HG02981 (cell line): ENCODE measurements at regions not wholly inside any gene's neighbourhood (a gene's known extent, or its start where the extent isn't known, plus 50 kb on each side); places are given as distances from the start of the nearest gene placed in this dataset.

ENCODE experiments used
- ATAC-seq: cut with Tn5 transposase; IDR thresholded peaks from one replicate; pipeline ENCODE4 v1.9.1; 2021; ENCODE audit warnings: mild to moderate bottlenecking, moderate library complexity; ENCODE audit not compliant: unreplicated experiment

DNA sequence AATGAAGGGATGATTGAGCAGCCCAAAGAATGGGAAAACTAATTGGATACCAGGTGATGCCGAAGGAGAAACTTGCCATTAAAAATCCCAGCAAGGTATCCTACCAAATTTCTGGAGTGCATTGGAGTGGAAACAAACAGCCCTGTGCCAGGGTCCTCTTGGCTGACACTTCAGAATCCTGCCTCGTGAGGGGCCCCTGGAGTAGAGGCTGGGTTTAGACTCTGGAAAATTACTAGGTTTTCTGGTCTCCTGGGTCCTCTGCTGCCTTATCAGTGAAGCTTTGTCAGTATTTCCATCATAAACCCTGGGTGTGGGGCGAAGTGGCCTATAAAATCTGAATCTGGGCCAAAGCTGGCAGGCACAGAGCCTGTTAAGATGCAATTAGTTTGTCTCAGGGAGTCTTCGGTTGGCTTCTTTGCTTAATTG, 289.2 kb upstream of the USP24 start:
- ATAC-seq: no peak

DNA sequence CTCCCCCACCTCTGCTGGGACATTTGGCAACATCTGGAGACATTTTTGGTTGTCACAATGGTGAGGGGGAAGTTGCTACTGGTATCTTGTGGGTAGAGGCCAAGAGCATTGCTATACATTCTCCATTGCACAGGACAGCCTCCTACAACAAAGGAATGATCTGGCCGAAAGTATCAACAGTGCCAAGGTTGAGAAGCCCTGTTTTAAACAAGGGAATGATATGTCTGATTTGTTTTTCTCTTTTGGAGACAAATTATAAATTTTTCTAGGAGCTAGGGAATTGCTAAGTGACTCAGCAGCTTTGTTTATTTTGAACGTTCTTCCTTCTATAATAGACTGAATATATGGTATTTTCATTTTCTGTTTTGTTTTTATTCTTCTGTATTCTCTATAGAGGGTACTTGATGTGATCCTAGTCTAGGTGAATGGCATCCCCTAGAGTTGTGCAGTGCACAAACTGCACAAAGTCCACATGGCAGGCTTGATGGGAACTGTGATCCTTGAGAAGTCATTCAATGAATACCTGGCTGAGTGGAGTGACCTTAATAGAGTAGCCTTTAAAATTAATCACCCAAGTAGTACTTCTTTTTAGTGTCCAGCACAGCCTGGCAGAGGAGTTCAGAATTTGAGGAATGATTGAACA, 288.6 kb upstream of the USP24 start:
- no peak for ATAC-seq

DNA sequence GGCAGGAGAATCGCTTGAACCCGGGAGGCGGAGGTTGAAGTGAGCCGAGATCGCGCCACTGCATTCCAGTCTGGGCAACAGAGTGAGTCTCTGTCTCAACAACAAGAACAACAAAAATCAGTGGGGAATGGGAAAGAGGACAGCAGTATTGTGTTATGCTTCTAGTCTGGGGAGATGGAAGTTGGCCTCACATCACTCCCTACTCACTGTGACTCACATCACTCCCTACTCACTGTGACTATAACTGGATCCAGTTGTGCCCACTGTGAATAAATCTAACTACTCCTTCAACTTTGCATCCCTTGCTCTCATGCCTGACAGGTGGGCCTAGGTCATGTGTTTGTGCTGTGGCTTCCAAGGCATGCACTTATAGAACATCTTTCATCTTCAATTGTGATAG, 285.4 kb upstream of the USP24 start:
- no peak for ATAC-seq

DNA sequence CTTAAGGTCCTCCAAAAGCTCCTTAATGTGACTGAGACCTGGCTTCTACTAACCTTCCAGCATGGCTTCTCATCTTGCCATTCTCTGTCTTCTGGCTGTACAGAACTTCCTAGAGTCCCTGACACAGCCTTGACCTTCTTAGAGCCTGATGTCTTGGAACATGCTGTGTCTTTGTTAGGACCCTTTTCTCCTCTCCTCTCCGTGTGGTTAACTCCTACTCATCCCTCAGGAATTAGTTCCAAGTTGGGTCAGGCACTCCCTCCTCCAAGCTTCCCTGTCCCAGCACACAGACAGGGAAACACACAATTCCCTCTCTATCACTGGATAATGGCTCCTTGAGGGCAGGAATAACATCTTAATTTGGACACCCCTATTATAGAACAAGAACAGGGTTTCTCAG, 275.4 kb upstream of the USP24 start:
- ATAC-seq: no peak

GRCh38 chr1:55484173-55484572, 269.0 kb upstream of the USP24 start:
- no peak for ATAC-seq

GRCh38 chr1:55483523-55483922, 268.4 kb upstream of the USP24 start:
- ATAC-seq: no peak

DNA sequence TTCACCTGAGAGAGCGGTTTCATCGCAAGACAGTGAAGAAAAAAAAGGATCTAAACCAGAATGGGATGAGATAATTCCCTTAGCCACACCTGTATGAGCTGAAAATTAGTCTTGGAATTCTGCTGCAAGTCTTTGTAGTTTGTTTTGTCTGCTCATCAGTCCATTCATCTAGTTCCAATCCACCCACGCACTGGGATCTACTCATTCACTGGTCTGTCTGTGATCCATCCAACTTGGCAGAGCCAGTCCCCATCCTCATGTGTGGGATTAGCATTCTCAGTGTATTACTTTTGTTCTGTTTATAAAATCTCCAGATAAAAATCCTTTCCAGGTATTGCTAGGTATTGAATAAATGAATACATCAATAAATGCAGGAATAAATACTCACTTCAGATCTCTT, 266.5 kb upstream of the USP24 start:
- no peak for ATAC-seq

DNA sequence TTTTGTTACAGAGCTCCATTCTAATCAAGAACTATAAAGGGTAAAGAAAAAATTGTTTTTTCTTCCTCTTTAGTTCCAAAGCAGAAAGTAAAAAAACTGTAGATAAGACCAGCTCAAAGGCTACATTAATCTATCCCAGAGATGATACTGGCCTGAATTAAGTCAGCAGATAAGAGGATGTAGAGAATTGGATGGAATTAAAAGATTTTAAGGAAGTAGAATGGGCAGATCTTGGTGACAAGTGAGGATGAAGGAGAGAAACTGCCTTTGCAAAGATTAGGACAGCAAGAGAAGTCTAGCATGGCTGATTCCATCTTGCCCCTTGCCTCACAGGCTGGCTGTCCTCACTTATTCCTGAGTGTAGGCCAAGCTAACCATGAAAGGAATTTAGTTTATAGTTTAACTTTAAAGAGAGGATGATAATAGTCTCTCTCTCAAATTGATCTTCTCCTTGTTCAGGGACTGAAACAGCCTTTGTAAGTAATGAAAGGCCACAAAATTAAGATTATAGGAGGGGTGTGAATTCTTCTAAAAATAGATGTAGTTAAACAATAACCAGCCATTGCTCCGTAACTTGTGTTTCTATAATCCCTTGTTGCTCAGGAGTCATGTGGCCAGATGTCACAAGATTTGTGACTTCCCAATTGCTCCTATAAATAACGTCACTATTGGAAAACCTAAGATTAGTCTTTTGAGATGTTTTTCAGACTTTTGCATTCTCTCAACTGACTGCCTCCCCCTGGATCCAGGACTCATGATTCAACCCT, 265.0 kb upstream of the USP24 start:
- ATAC-seq: no peak

GRCh38 chr1:55478742-55479141, 263.6 kb upstream of the USP24 start:
- ATAC-seq: no peak

DNA sequence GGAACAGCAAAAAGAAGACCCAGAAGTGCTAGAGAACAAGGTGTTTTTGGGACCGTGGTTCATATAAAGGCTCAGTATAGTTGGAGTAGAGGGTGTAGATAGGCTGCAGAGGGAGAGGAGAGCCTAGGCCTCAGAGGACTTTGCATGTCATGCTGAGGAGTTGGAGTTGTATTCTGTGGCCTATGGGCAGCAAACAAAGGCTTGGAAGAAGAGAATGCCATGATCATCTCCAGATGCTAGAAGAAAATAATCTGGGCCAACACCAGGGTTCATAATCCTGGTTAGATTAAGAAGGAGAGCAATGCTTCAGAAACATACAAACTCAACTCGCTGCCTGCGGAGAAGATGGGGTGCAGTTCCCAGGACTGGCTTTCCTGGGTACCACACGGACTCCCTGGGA, 262.8 kb upstream of the USP24 start:
- ATAC-seq: no peak

DNA sequence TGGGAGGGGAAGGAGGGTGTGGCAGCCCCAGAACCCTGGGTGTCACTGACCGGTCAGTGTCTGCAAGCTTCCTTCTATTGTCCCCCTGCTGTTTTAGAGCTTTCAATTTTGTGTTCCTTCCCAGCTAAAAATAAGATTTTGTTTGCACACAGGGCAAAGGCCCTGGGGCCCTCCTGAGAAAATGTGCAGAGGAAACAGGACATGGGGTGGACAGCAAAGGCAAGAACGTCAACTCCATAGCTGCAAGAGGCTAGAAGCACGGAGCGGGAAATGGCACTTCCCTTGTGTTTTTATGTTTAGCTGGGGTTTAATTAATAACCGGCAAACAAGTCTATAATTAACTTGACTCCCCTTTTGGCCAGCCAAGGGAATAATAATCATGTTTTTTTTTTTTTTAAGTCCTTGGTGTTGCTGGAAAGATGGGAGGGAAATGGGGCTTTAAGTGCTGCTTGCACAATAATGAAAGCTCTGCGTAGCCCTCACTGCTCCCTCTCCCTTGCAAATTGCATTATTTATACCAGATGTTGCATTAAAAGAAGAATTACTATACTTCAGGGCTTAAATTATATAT, 261.4 kb upstream of the USP24 start:
- no peak for ATAC-seq

DNA sequence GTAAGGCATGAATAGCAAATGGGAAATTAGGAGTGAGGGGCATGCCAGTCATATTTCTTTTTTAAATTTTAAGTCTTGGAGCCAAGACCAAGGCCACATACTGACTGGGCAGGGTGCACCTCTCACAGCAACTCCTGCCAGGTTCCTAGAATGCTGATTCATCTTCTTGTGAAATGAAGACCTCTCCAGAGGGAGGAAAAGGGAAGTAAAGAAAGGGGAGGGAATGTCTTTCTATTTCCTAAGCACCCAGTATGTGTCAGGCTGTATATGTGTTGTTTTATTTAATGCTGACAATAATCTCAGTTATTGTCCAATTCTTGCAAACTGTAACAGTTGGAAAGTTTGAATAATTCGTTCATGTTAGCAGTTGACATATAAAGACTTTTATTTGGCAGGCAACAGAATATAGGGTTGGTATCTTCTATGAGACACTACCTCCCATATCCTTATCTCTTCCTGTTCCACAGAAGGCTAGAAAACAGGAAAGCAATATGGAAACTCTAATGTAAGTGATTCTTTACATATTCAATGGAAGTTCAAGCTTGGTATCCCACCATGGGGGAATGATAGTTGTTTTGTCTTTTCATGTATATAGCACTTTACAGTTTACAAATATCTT, 259.1 kb upstream of the USP24 start:
- no peak for ATAC-seq

DNA sequence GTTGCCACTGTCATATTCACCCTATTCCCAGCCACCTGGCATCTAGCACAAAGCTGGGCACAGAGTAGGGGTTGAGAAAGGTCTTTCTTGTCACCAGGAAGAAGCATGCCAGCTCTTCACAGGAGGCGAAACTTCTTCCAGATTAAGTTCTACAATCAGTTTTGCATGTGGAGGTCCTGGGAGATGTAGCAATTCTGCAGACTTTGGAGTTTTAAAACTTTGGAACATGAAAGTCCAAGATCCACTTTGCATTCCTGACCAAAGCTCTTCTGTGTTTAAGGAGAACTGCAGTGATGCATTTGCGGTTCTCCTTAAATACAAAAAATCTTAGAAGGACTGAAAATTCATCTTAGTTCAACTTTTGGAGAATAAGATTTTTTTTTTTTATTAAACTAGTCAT, 258.5 kb upstream of the USP24 start:
- ATAC-seq: no peak

DNA sequence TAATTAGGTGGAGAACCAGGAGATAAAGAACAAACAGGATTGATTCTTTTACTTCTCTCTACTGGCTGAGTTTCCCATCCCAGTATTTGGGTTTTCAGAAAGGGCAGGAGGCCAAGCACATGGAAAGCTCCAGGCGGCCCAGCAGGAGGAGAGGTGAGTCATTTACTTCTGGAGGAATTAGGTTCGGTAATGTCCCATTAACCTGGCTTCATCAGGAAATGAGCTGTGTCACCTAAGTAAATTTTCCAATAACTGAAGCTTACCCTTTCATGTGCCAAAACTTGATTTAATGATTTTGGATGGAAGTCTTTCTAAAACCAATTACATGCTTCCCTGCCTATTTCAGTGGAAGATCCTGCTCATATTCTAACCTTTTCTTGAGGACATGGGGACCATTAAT, 257.6 kb upstream of the USP24 start:
- no peak for ATAC-seq

GRCh38 chr1:55472115-55472514, 257.0 kb upstream of the USP24 start:
- ATAC-seq: no peak

DNA sequence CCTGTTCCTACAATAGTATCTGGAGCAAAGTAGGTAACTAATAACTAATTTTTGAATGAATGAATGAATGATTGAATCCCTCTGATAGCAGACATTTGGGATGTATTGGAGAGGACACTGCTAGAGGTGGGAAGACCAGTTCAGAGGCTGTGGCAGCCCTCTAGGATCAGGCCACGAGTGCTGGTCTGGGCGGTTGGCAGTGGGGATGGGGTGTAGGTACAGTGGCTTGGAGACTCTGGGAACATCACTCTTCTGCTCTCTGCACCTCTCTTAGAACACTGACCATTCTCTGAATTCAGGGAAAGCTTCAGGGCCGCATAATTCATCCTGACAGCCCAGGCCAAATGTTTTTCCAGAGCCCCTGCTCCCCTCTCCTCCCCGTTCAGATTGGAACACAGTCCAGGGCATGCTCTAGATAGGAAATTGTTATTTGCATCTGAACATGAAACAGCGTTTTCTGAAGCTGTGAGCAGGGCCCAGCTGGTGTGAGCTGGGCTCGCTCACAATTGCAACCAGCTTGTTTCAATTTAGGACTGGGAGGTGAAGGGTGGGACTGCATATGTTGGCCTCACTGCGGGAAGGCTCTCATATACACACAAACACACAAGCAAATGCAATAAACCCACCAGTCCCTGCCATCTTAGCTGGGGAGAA, 253.1 kb upstream of the USP24 start:
- no peak for ATAC-seq

- no peak for ATAC-seq
Observed at GRCh38 chr1:55466921-55467320, 251.8 kb upstream of the USP24 start.

DNA sequence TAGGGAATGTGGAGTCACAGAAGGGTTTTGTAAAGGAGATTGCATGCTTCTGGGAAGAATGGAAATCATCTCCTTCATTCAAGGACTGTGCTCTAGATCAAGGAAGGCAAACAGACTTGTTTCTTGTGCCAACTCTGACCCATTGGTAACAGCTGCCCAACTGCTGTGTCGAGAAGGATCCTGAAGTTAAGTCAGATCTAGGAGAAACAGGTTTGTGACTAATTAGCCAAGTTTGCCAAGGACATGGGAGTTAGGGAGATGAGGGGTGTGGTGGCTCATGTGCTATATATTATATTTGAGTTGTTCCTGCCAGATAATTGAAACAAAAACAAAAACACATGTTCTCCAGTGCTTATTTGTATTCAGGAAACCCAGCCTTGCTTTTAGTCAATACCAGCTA, 251.2 kb upstream of the USP24 start:
- ATAC-seq: no peak

GRCh38 chr1:55464550-55464949, 249.4 kb upstream of the USP24 start:
- no peak for ATAC-seq

- ATAC-seq: no peak
Observed at GRCh38 chr1:55463814-55464475, 248.8 kb upstream of the USP24 start.

DNA sequence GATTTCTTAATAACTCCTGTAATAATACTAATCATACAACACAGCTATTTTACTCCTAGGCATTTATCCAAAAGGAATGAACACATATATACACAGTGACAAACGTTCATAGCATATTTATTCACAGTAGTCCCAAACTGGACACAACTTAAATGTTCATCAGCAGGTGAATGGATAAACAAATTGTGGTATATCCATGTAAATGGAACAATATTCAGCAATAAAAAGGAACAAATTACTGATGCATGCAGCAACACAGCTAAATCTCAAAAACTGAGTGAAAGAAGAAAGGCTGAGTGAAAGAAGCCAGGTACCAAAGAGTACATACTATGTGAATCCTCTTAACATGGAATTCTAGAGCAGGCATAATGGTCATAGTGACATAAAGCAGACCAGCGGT, 242.7 kb upstream of the USP24 start:
- ATAC-seq: no peak
